Stimulated activated CD4-positive, alpha-beta T cell treated with anti-CD3 and anti-CD28 coated beads, Interleukin-12 subunit alpha, Interleukin-12 subunit beta, amount 100 ng/mL, for 48 hours (primary cell): ENCODE measurements at regions not wholly inside any gene's neighbourhood (a gene's known extent, or its start where the extent isn't known, plus 50 kb on each side); places are given as distances from the start of the nearest gene placed in this dataset.

Source experiments
- DNase-seq, 3 donors: peaks; one replicate each; pipeline ENCODE4 v3.0.0-alpha.2; 2020; ENCODE audit warnings: low read depth in 2 of 3, low spot score in 1 of 3

GRCh38 chr15:35852818-35853624, 307.1 kb upstream of the DPH6 start:
- DNase-seq = no peak

- DNase-seq = no peak
Observed at GRCh38 chr15:35854316-35854715, 308.4 kb upstream of the DPH6 start.

- no peak for DNase-seq
Observed at GRCh38 chr15:35857567-35858226, 311.7 kb upstream of the DPH6 start.

- no peak for DNase-seq
Observed at GRCh38 chr15:35858707-35859106, 312.7 kb upstream of the DPH6 start.

GRCh38 chr15:35863655-35864054, 317.7 kb upstream of the DPH6 start:
- DNase-seq = no peak

- no peak for DNase-seq
Observed at GRCh38 chr15:35867356-35867755, 321.4 kb upstream of the DPH6 start.

- no peak for DNase-seq
Observed at GRCh38 chr15:35871282-35871681, 325.3 kb upstream of the DPH6 start.

GRCh38 chr15:35871812-35872211, 325.8 kb upstream of the DPH6 start:
- no peak for DNase-seq

GRCh38 chr15:35872577-35872976, 326.6 kb upstream of the DPH6 start:
- DNase-seq = no peak

- no peak for DNase-seq
Observed at GRCh38 chr15:35874260-35874905, 328.4 kb upstream of the DPH6 start.

GRCh38 chr15:35876762-35877161, 330.8 kb upstream of the DPH6 start:
- DNase-seq = no peak

- no peak for DNase-seq
Observed at GRCh38 chr15:35880896-35881295, 334.9 kb upstream of the DPH6 start.

GRCh38 chr15:35885870-35886269, 339.9 kb upstream of the DPH6 start:
- no peak for DNase-seq

- DNase-seq = no peak
Observed at GRCh38 chr15:35886765-35887164, 340.8 kb upstream of the DPH6 start.

GRCh38 chr15:35888815-35889214, 342.9 kb upstream of the DPH6 start:
- DNase-seq = no peak

GRCh38 chr15:35907511-35907910, 361.5 kb upstream of the DPH6 start:
- no peak for DNase-seq

- DNase-seq = no peak
Observed at GRCh38 chr15:35909414-35909813, 363.4 kb upstream of the DPH6 start.

GRCh38 chr15:35910227-35910626, 364.3 kb upstream of the DPH6 start:
- no peak for DNase-seq

GRCh38 chr15:35911052-35911777, 365.2 kb upstream of the DPH6 start:
- no peak for DNase-seq

GRCh38 chr15:35912196-35912595, 366.2 kb upstream of the DPH6 start:
- no peak for DNase-seq

GRCh38 chr15:35914573-35914972, 368.6 kb upstream of the DPH6 start:
- no peak for DNase-seq

GRCh38 chr15:35921046-35921445, 375.1 kb upstream of the DPH6 start:
- DNase-seq = no peak
